Lower lobe of right lung (tissue), 2 donors: ENCODE measurements at regions not wholly inside any gene's neighbourhood (a gene's known extent, or its start where the extent isn't known, plus 50 kb on each side); places are given as distances from the start of the nearest gene placed in this dataset.

Experiments
- ATAC-seq, 2 donors: fragments of 200-7000 bp; cut with Tn5 transposase; one replicate each; pipeline ENCODE4 v1.9.1; 2020 to 2022; ENCODE audit warnings: mild to moderate bottlenecking in 2 of 2, moderate library complexity in 2 of 2
- DNase-seq: peaks from one replicate; pipeline ENCODE4 v3.0.0-alpha.2; 2020
- H3K27ac ChIP-seq: fragments of 200-600 bp; one replicate; pipeline ENCODE4 v1.8.0; 2022
- H3K27me3 ChIP-seq: fragments of 200-600 bp; one replicate; pipeline ENCODE4 v1.8.0; 2022; ENCODE audit warnings: low read depth
- H3K36me3 ChIP-seq: fragments of 200-600 bp; one replicate; pipeline ENCODE4 v1.8.0; 2022; ENCODE audit warnings: mild to moderate bottlenecking
- H3K4me1 ChIP-seq: fragments of 200-600 bp; one replicate; pipeline ENCODE4 v1.8.0; 2022
- H3K4me3 ChIP-seq: fragments of 200-600 bp; one replicate; pipeline ENCODE4 v1.8.0; 2022; ENCODE audit warnings: mild to moderate bottlenecking
- H3K9me3 ChIP-seq: fragments of 200-600 bp; one replicate; pipeline ENCODE4 v1.8.0; 2022
- CTCF ChIP-seq: fragments of 200-600 bp; IDR thresholded peaks from one replicate; pipeline ENCODE4 v1.8.0; 2022; ENCODE audit warnings: antibody characterized with exemption, mild to moderate bottlenecking
- intact Hi-C: fragments of 100-400 bp; cut with DNase I; formaldehyde crosslinking; loops from one replicate; pipeline ENCODE4 v1.11.0; 2022
- donor health status: DM: no; HTN: yes; CAD: no; lungs with severe emphysema.

DNA sequence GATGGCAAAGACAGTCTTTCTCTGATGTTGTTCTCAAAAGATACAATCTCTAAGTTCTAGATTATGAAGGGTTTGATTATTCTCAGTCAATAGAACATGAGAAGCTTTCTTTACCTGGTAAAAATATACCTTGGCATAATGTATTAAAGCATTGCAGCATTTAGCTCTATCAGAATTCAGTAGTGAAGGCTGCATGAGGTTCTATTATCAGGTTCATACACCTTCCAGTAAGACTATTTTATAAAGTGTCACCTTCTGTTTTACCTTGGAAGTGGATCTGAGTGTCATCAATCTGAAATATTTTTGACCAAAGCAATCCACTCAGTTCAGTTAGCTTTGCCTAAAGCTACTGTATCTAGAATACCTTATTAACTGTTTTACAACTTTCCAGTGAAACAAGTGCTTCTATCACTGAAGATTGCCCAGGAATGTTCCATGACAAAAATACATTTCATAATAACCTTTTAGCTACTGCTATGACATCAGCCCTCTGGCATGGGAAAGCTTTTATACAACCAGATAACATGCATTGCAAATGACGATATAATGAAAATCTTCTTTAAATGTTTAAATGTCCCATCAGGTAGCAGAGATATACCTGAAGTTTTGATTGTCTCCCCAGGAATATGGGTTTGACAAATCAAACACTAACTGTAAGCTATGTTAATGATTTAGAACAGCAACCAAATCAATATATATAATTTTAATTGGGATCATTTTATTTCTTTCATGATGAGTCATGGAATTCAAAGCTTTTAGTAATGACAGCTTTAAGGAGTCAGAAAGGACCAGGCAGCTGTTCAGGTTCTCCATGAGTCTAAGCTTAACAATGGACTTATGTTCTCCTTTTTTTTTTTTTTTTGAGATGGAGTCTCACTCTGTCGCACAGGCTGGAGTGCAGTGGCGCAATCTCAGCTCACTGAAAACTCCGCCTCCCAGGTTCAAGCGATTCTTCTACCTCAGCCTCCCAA is 72.2 kb downstream of the UFM1 start:
- Histone ChIP-seq H3K36me3 (no peaks in the 10 kb centered on the region), H3K4me3 (no peak overlapping the region), H3K27me3 (no peaks in the 10 kb centered on the region), H3K9me3 (no peaks in the 10 kb centered on the region), H3K27ac (no peak overlapping the region), H3K4me1 (no peaks in the 10 kb centered on the region)
- ATAC-seq, result no peak
- TF ChIP-seq CTCF, result no peak
- intact Hi-C loops, result no loop called here
- DNase-seq, result no peak

DNA sequence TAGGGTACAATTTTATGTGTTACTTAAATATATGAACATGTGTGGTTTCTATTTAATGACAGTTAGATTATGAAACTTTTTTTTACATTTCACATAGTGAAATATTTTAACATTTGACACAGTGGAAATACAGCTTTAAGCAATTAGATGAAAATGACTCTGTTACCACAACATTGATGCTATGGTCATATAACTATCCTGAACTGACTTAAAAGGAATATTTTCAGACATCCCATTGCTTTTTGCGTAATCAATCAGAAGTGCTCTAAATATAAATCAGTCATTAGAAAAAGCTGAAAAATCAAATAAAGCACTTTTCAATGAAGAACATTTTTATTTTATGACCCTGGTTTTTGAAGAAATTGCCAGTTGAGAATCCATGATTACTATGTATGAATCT is 80.3 kb downstream of the UFM1 start:
- Histone ChIP-seq H3K27me3 (no peaks in the 10 kb centered on the region), H3K4me1 (no peaks in the 10 kb centered on the region), H3K36me3 (no peaks in the 10 kb centered on the region), H3K4me3 (no peak overlapping the region), H3K9me3 (no peaks in the 10 kb centered on the region), H3K27ac (no peak overlapping the region)
- TF ChIP-seq CTCF, result no peak
- intact Hi-C loops, result no loop called here
- ATAC-seq (no peak), DNase-seq (no peak)

DNA sequence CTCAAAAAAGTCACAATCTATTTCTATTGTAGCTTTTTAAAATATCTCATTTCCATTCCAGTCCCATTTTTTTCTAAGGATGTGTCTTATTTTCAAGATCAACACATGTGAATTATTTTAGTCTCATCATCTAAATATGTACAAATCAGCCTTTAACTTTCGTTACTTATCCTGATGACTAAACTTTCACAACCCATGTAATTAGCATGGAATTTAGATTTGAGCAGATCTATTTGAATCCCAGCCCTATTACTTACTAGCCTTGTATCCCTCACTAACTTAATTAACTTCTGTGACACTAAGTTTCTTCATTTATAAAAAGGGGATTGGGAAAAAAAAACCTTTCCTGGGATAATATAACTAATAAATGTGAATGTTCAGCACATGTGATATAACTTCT is 81.1 kb downstream of the UFM1 start:
- no peak for DNase-seq
- Histone ChIP-seq H3K27me3 (no peaks in the 10 kb centered on the region), H3K4me3 (no peak overlapping the region), H3K9me3 (no peaks in the 10 kb centered on the region), H3K27ac (no peak overlapping the region), H3K36me3 (no peaks in the 10 kb centered on the region), H3K4me1 (no peaks in the 10 kb centered on the region)
- intact Hi-C loops, result no loop called here
- no peak for TF ChIP-seq CTCF
- ATAC-seq, result no peak

GRCh38 chr13:38440666-38441065 is 91.0 kb downstream of the UFM1 start:
- TF ChIP-seq CTCF, result no peak
- no peaks in the 10 kb centered on the region for H3K27me3 ChIP-seq
- H3K9me3 ChIP-seq, result no peaks in the 10 kb centered on the region
- H3K4me3 ChIP-seq, result no peak overlapping the region
- no peaks in the 10 kb centered on the region for H3K36me3 ChIP-seq
- intact Hi-C loops, result no loop called here
- H3K27ac ChIP-seq, result no peak overlapping the region
- ATAC-seq (no peak), DNase-seq (no peak)
- H3K4me1 ChIP-seq, result no peaks in the 10 kb centered on the region

- intact Hi-C loops, result no loop called here
- ATAC-seq (no peak), DNase-seq (no peak)
- Histone ChIP-seq H3K27me3 (no peaks in the 10 kb centered on the region), H3K9me3 (no peaks in the 10 kb centered on the region), H3K4me1 (no peaks in the 10 kb centered on the region), H3K27ac (no peak overlapping the region), H3K4me3 (no peak overlapping the region), H3K36me3 (no peaks in the 10 kb centered on the region)
- TF ChIP-seq CTCF, result no peak
Measured at GRCh38 chr13:38444904-38445303, 95.3 kb downstream of the UFM1 start.
